SK-N-SH treated with all-trans-retinoic acid at 6 μM for 48 hours (cell line): ENCODE measurements at regions not wholly inside any gene's neighbourhood (a gene's known extent, or its start where the extent isn't known, plus 50 kb on each side); places are given as distances from the start of the nearest gene placed in this dataset.

ENCODE experiments used
- ATAC-seq: fragments of 200-7000 bp; cut with Tn5 transposase; 3 replicates; pipeline ENCODE4 v1.9.1; 2020; ENCODE audit warnings: mild to moderate bottlenecking, moderate library complexity
- ARNTL ChIP-seq: fragments of 450-650 bp; formaldehyde crosslinking; IDR thresholded peaks from 2 replicates; pipeline ENCODE4 v1.5.0; 2020; ENCODE audit warnings: low read depth, mild to moderate bottlenecking, moderate library complexity, borderline replicate concordance
- BACH2 ChIP-seq: fragments of 250-450 bp; sonication (Bioruptor Pico); IDR thresholded peaks from 2 replicates; pipeline ENCODE4 v1.9.0; 2021; ENCODE audit warnings: mild to moderate bottlenecking, borderline replicate concordance
- CSDC2 ChIP-seq: fragments of 250-450 bp; sonication (Bioruptor Pico); IDR thresholded peaks from 2 replicates; pipeline ENCODE4 v1.5.0; 2020; ENCODE audit warnings: mild to moderate bottlenecking, moderate library complexity
- ISL1 ChIP-seq: fragments of 250-450 bp; sonication (Bioruptor Pico); IDR thresholded peaks from 2 replicates; pipeline ENCODE4 v2.1.2; 2022; ENCODE audit warnings: mild to moderate bottlenecking, moderate library complexity
- OSR1 ChIP-seq: fragments of 250-450 bp; sonication (Bioruptor Pico); IDR thresholded peaks from 2 replicates; pipeline ENCODE4 v1.8.0; 2022; ENCODE audit warnings: moderate library complexity, mild to moderate bottlenecking, inconsistent platforms
- PPARA ChIP-seq: fragments of 250-450 bp; sonication (Bioruptor Pico); IDR thresholded peaks from 2 replicates; pipeline ENCODE4 v1.5.0; 2020; ENCODE audit warnings: mild to moderate bottlenecking, borderline replicate concordance
- RARB ChIP-seq: fragments of 250-450 bp; sonication (Bioruptor Pico); IDR thresholded peaks from 2 replicates; pipeline ENCODE4 v1.8.0; 2021; ENCODE audit warnings: mild to moderate bottlenecking, moderate library complexity
- SNAI2 ChIP-seq: fragments of 250-450 bp; sonication (Bioruptor Pico); IDR thresholded peaks from 2 replicates; pipeline ENCODE4 v1.5.0; 2020; ENCODE audit warnings: mild to moderate bottlenecking, moderate library complexity
- TCF4 ChIP-seq: fragments of 250-450 bp; sonication (Bioruptor Pico); IDR thresholded peaks from 2 replicates; pipeline ENCODE4 v1.8.0; 2021; ENCODE audit warnings: mild to moderate bottlenecking, moderate library complexity, borderline replicate concordance
- TOX ChIP-seq: fragments of 250-450 bp; sonication (Bioruptor Pico); IDR thresholded peaks from 2 replicates; pipeline ENCODE4 v1.8.0; 2021; ENCODE audit warnings: mild to moderate bottlenecking, moderate library complexity, borderline replicate concordance
- ZC3H10 ChIP-seq: fragments of 250-450 bp; sonication (Bioruptor Pico); IDR thresholded peaks from 2 replicates; pipeline ENCODE4 v1.5.1; 2021; ENCODE audit warnings: mild to moderate bottlenecking, moderate library complexity
- ZFP3 ChIP-seq: fragments of 250-450 bp; sonication (Bioruptor Pico); IDR thresholded peaks from 2 replicates; pipeline ENCODE4 v1.5.0; 2020; ENCODE audit warnings: mild to moderate bottlenecking, moderate library complexity
- ZNF565 ChIP-seq: fragments of 450-650 bp; formaldehyde crosslinking; conservative IDR thresholded peaks from 2 replicates; pipeline ENCODE4 v1.5.0; 2020; ENCODE audit warnings: low read depth, mild to moderate bottlenecking, moderate library complexity
- ZNF8 ChIP-seq: fragments of 450-650 bp; formaldehyde crosslinking; IDR thresholded peaks from 2 replicates; pipeline ENCODE4 v1.5.0; 2020; ENCODE audit warnings: mild to moderate bottlenecking, moderate library complexity
- TF ChIP-seq, protein P1 (sequence below): fragments of 250-450 bp; sonication (Bioruptor Pico); IDR thresholded peaks from 2 replicates; pipeline ENCODE4 v1.5.0; 2020; ENCODE audit warnings: mild to moderate bottlenecking, moderate library complexity
- TF ChIP-seq, protein P2 (sequence below): fragments of 250-450 bp; sonication (Bioruptor Pico); IDR thresholded peaks from 2 replicates; pipeline ENCODE4 v1.8.0; 2021; ENCODE audit warnings: low read depth, mild to moderate bottlenecking, moderate library complexity, borderline replicate concordance
- TF ChIP-seq, protein P3 (sequence below): fragments of 250-450 bp; sonication (Bioruptor Pico); IDR thresholded peaks from 2 replicates; pipeline ENCODE4 v1.5.1; 2020; ENCODE audit warnings: low read depth, mild to moderate bottlenecking, moderate library complexity
- TF ChIP-seq, protein P4 (sequence below): fragments of 250-450 bp; sonication (Bioruptor Pico); IDR thresholded peaks from 2 replicates; pipeline ENCODE4 v1.5.1; 2021; ENCODE audit warnings: mild to moderate bottlenecking, moderate library complexity

DNA sequence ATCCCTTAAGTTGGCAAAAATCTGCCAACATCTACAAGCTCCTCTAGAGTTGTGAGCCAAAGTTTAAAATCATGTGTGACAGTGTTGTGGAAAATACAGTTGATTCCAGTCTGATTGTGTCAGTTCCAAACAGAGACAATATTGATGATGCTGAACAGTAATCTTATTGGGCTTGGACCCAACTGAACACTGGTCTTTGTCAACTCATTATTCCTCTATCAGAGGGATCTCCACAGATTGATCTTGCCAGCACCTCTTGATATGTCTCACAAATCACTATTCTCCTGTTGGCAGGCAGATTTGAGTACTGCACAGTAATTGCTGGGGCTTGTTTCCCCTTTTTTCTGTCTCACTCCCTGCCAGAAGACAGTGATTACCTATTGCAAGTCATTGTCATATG, 326.6 kb upstream of the DPH6 start:
- ATAC-seq, result peak; percentile 63
- TF ChIP-seq, protein P1, sequence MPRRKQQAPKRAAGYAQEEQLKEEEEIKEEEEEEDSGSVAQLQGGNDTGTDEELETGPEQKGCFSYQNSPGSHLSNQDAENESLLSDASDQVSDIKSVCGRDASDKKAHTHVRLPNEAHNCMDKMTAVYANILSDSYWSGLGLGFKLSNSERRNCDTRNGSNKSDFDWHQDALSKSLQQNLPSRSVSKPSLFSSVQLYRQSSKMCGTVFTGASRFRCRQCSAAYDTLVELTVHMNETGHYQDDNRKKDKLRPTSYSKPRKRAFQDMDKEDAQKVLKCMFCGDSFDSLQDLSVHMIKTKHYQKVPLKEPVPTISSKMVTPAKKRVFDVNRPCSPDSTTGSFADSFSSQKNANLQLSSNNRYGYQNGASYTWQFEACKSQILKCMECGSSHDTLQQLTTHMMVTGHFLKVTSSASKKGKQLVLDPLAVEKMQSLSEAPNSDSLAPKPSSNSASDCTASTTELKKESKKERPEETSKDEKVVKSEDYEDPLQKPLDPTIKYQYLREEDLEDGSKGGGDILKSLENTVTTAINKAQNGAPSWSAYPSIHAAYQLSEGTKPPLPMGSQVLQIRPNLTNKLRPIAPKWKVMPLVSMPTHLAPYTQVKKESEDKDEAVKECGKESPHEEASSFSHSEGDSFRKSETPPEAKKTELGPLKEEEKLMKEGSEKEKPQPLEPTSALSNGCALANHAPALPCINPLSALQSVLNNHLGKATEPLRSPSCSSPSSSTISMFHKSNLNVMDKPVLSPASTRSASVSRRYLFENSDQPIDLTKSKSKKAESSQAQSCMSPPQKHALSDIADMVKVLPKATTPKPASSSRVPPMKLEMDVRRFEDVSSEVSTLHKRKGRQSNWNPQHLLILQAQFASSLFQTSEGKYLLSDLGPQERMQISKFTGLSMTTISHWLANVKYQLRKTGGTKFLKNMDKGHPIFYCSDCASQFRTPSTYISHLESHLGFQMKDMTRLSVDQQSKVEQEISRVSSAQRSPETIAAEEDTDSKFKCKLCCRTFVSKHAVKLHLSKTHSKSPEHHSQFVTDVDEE (CRISPR knock-in tag), result peak; percentile 88; the same call in 1 of the 2 replicates
- TF ChIP-seq TOX, result peak; percentile 34; the same call in 1 of the 2 replicates
- TF ChIP-seq ISL1 (CRISPR knock-in tag), result peak; percentile 82
- TF ChIP-seq RARB (CRISPR knock-in tag), result 0 out of 2 replicates have a peak, but pooled peaks have one; percentile 62
- no peak for TF ChIP-seq ZNF565 (CRISPR knock-in tag)
- peak; percentile 67; the same call in 1 of the 2 replicates for TF ChIP-seq TCF4 (CRISPR knock-in tag)

DNA sequence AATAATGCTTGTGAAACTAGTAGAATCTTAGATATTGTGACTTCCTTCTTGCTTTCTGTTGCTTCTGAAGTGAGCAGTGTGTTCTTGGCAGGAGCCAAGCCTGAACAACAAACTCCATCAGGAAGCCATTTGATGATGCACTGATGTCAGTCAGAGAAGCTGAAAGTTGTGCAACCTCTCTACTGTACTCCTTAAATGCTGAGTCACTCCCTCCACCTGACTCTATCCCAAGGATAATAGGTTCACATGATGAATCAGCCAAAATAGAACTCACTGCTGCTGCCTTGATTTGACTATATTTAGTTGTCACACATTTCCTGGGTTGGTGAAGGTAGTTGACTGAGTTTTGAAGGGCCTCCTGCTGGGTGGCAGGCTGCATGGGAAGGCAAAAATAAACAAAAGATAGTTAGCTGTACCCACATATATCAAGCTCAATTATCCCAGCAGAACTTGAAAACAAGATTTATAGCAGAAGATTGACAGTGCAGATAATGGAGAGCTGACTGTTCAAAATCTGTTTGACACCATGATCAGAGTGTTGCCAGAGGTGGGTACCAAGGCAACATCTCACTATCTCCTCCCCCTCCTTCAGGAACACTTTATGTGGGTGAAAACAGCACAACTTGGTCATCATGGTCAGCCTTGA, 328.4 kb upstream of the DPH6 start:
- TF ChIP-seq TCF4 (CRISPR knock-in tag) (no peak), ISL1 (CRISPR knock-in tag) (0 out of 2 replicates have a peak, but pooled peaks have one; percentile 22), ZFP3 (peak; percentile 45; the same call in 1 of the 2 replicates)
- TF ChIP-seq, protein P2, sequence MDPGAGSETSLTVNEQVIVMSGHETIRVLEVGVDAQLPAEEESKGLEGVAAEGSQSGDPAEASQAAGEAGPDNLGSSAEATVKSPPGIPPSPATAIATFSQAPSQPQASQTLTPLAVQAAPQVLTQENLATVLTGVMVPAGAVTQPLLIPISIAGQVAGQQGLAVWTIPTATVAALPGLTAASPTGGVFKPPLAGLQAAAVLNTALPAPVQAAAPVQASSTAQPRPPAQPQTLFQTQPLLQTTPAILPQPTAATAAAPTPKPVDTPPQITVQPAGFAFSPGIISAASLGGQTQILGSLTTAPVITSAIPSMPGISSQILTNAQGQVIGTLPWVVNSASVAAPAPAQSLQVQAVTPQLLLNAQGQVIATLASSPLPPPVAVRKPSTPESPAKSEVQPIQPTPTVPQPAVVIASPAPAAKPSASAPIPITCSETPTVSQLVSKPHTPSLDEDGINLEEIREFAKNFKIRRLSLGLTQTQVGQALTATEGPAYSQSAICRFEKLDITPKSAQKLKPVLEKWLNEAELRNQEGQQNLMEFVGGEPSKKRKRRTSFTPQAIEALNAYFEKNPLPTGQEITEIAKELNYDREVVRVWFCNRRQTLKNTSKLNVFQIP (CRISPR knock-in tag), result no peak

DNA sequence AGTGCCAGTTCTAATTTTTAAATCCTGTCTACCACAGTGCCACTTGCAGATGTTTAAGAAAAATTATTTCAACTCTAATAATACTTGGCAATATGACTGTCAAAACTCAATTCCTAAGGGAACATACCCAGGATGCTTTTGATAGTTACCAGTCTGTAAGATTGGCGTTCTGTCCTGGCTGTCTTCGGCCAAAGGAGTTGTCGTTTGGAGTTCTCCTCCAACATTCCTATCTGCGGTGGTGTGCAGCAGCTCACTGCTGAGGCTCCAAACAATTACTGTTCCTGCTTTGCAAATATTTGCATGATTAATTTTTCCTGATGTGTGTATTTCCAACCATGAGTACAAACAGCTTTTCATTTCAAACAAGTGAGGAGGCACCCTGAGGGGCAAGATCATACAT, 330.8 kb upstream of the DPH6 start:
- ATAC-seq, result peak; percentile 64

More for the DNA sequence above, 328.4 kb upstream of the DPH6 start:
- ATAC-seq, result no peak

DNA sequence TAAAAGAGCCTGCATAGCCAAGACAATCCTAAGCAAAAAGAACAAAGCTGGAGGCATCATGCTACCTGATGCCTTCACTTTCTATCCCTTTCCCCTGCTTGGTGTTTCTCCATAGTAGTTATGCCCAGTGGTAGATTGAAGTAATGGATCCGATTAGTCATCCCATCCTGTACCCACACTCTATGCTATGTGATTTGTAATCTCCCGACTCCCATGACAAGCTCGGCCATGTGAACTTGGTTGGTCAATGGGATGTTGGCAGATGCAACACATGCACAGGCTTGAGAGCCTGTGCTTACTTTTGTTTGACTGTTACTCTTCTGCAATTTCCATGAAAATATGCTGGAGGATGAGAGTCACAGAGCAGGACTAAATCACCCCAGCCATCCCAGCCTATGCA, 334.9 kb upstream of the DPH6 start:
- no peak for ATAC-seq
- TF ChIP-seq OSR1, result no peak
- TF ChIP-seq, protein P3, sequence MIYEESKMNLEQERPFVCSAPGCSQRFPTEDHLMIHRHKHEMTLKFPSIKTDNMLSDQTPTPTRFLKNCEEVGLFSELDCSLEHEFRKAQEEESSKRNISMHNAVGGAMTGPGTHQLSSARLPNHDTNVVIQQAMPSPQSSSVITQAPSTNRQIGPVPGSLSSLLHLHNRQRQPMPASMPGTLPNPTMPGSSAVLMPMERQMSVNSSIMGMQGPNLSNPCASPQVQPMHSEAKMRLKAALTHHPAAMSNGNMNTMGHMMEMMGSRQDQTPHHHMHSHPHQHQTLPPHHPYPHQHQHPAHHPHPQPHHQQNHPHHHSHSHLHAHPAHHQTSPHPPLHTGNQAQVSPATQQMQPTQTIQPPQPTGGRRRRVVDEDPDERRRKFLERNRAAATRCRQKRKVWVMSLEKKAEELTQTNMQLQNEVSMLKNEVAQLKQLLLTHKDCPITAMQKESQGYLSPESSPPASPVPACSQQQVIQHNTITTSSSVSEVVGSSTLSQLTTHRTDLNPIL, result no peak
- no peak for TF ChIP-seq ZFP3
- no peak for TF ChIP-seq BACH2
- TF ChIP-seq ZNF8 (CRISPR knock-in tag), result no peak
- TF ChIP-seq CSDC2 (CRISPR knock-in tag), result no peak
- TF ChIP-seq RARB (CRISPR knock-in tag), result no peak
- TF ChIP-seq TCF4 (CRISPR knock-in tag), result no peak
- TF ChIP-seq, protein P2 (CRISPR knock-in tag), result no peak
- TF ChIP-seq PPARA, result no peak

More for the DNA sequence above, 330.8 kb upstream of the DPH6 start:
- TF ChIP-seq, protein P3, result no peak
- TF ChIP-seq, protein P1 (CRISPR knock-in tag), result no peak
- TF ChIP-seq ZFP3 (no peak), PPARA (no peak), ZC3H10 (CRISPR knock-in tag) (no peak), ARNTL (CRISPR knock-in tag) (no peak), TCF4 (CRISPR knock-in tag) (no peak), OSR1 (no peak), SNAI2 (CRISPR knock-in tag) (no peak)
- TF ChIP-seq, protein P4, sequence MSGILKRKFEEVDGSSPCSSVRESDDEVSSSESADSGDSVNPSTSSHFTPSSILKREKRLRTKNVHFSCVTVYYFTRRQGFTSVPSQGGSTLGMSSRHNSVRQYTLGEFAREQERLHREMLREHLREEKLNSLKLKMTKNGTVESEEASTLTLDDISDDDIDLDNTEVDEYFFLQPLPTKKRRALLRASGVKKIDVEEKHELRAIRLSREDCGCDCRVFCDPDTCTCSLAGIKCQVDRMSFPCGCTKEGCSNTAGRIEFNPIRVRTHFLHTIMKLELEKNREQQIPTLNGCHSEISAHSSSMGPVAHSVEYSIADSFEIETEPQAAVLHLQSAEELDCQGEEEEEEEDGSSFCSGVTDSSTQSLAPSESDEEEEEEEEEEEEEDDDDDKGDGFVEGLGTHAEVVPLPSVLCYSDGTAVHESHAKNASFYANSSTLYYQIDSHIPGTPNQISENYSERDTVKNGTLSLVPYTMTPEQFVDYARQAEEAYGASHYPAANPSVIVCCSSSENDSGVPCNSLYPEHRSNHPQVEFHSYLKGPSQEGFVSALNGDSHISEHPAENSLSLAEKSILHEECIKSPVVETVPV (CRISPR knock-in tag), result no peak
